GM12875 (cell line): ENCODE measurements at regions not wholly inside any gene's neighbourhood (a gene's known extent, or its start where the extent isn't known, plus 50 kb on each side); places are given as distances from the start of the nearest gene placed in this dataset.
"Not testable (repeated sequence)": the region's sequence is repeated elsewhere in the genome, so short reads cannot be mapped to it uniquely, and the experiment has no call there.

Source experiments
- H3K4me3 ChIP-seq: one replicate; pipeline ENCODE4 v1.5.1; 2011; ENCODE audit warnings: low read depth, low read length, control low read depth
- TF ChIP-seq, protein P1 (sequence below): IDR thresholded peaks from 2 replicates; pipeline ENCODE4 v1.5.1; 2011; ENCODE audit warnings: low read depth, mild to moderate bottlenecking, control low read depth, inconsistent platforms, low read length, moderate library complexity, borderline replicate concordance; ENCODE audit not compliant: insufficient read depth

DNA sequence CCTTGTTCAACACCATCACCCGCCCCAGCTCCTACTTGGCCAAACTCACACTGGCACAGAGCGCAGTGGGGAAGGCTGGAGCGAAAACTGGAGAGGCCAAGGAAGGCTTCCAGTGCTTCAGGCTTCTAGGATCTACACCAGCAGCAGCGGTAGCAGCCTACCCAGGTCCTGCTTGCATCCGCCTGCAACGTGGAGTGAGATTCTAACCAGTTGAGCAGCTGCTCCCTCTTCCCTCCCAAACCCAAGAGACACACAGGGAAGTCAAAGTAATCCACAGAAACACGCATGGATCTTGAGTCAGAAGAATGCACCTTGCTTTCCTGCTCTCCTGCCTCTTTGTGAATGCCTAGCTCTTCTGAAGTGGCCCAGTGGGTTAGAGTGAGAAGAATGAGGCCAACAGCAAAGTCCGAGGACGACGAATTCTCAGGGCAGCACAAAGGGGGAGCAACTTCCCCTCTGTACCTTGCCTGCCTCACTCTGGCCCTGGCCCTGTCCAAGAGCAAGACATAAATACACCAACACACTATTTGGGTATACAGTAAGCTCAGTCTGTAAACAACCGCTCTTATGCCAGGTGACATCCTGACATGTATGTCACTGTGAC, 95.9 kb upstream of the FOXQ1 start:
- no peak overlapping the region for H3K4me3 ChIP-seq
- TF ChIP-seq, protein P1, sequence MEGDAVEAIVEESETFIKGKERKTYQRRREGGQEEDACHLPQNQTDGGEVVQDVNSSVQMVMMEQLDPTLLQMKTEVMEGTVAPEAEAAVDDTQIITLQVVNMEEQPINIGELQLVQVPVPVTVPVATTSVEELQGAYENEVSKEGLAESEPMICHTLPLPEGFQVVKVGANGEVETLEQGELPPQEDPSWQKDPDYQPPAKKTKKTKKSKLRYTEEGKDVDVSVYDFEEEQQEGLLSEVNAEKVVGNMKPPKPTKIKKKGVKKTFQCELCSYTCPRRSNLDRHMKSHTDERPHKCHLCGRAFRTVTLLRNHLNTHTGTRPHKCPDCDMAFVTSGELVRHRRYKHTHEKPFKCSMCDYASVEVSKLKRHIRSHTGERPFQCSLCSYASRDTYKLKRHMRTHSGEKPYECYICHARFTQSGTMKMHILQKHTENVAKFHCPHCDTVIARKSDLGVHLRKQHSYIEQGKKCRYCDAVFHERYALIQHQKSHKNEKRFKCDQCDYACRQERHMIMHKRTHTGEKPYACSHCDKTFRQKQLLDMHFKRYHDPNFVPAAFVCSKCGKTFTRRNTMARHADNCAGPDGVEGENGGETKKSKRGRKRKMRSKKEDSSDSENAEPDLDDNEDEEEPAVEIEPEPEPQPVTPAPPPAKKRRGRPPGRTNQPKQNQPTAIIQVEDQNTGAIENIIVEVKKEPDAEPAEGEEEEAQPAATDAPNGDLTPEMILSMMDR = no peak

DNA sequence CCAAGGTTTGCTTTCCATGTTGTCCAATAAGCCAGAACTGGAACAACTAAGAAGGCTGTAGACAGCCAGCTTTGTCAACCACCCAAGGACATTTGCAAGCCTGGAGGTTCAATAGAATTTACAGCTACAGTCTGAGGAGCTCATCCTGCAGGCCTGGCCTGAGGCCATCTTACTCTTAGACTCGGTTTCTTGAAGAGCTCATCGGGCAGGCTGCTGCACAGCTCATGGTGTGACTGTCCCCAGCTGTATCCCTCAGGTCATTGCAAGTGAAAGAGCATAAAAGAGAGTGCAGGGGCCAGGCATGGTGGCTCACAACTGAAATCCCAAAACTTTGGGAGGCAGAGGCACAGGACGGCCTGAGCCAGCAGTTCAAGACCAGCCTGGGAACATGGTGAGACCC, 96.9 kb upstream of the FOXQ1 start:
- H3K4me3 ChIP-seq = no peak overlapping the region
- TF ChIP-seq, protein P1 = no peak

- TF ChIP-seq, protein P1 = no peak
- no peak overlapping the region for H3K4me3 ChIP-seq
Observed at GRCh38 chr6:1212919-1213318, 99.0 kb upstream of the FOXQ1 start.

GRCh38 chr6:1212138-1212537, 99.8 kb upstream of the FOXQ1 start:
- H3K4me3 ChIP-seq = not testable (repeated sequence)

- H3K4me3 ChIP-seq = not testable (repeated sequence)
Observed at GRCh38 chr6:1210631-1211030, 101.3 kb upstream of the FOXQ1 start.

- H3K4me3 ChIP-seq = no peak overlapping the region
- TF ChIP-seq, protein P1 = no peak
Observed at GRCh38 chr6:1208876-1209275, 103.0 kb upstream of the FOXQ1 start.

DNA sequence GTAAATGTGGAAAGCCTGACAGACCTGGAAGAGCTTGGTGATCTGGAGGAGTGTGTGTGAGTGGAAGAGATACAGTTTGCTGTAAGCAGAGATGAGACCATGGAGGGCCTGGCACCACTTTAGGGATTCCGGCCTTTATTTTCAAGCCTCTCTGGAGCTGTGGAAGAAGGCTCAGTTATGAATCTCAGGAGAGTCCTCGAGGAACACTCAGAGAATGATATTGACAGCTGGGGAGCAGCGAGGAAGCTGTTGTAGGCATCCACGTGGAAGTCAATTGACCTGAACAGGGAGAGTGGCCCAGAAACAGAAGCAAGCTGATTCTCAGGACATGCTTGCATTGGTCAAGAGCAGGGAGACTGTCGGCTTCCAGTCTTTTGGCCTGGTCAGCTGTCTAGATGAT, 108.4 kb upstream of the FOXQ1 start:
- TF ChIP-seq, protein P1 = no peak
- no peak overlapping the region for H3K4me3 ChIP-seq

DNA sequence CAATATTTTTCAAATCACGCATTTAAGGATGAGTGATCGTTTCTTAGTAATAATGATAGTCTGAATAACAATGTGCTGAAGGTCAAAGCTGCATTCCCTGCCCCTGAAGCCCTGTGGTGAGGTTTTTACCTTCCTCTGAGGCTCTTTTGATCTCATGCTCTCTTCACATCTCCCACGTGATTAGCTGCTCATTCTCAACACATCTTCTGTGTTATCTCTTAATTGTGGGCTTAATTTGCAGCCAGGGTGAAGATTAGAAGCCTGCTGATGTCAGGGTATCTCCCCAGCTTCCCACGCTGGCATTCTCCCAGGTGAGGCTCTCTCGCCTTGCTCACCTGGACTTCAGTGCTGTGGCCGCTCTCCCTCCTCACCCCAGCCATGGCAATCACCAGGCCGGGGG, 109.7 kb upstream of the FOXQ1 start:
- no peak overlapping the region for H3K4me3 ChIP-seq
- TF ChIP-seq, protein P1 = no peak
